GM23338 (cell line): ENCODE measurements at regions not wholly inside any gene's neighbourhood (a gene's known extent, or its start where the extent isn't known, plus 50 kb on each side); places are given as distances from the start of the nearest gene placed in this dataset.

ENCODE experiments used
- CREB1 ChIP-seq: fragments of 250-450 bp; sonication (Bioruptor Pico); IDR thresholded peaks from 2 replicates; pipeline ENCODE4 v1.5.0; 2020; ENCODE audit warnings: low read depth, mild to moderate bottlenecking, moderate library complexity
- CTCF ChIP-seq, 2 experiments: fragments of 200-600 bp in 1 of 2; sonication (generic) in 1 of 2; conservative IDR thresholded peaks; 2 replicates each; pipeline versions ENCODE4 v1.5.1 to v1.6.1; 2016 to 2017; ENCODE audit warnings: antibody characterized with exemption in 2 of 2, low read depth in 2 of 2, mild to moderate bottlenecking in 2 of 2, moderate library complexity in 1 of 2
- ETS1 ChIP-seq: IDR thresholded peaks from 2 replicates; pipeline ENCODE4 v1.6.1; 2016; ENCODE audit warnings: antibody characterized with exemption
- EZH2 ChIP-seq: fragments of 200-600 bp; sonication (generic); IDR thresholded peaks from one replicate; pipeline ENCODE4 v1.8.0; 2017; ENCODE audit warnings: antibody characterized with exemption, mild to moderate bottlenecking, low read depth; ENCODE audit not compliant: unreplicated experiment
- EZH2phosphoT487 ChIP-seq: fragments of 200-600 bp; sonication (generic); IDR thresholded peaks from one replicate; pipeline ENCODE4 v1.8.1; 2018; ENCODE audit warnings: antibody characterized with exemption; ENCODE audit not compliant: unreplicated experiment
- JUNB ChIP-seq: IDR thresholded peaks from one replicate; pipeline ENCODE4 v1.6.1; 2016; ENCODE audit warnings: antibody characterized with exemption; ENCODE audit not compliant: unreplicated experiment
- NANOG ChIP-seq: IDR thresholded peaks from 2 replicates; pipeline ENCODE4 v1.6.1; 2016; ENCODE audit warnings: antibody characterized with exemption, borderline replicate concordance
- POLR2AphosphoS5 ChIP-seq: IDR thresholded peaks from 2 replicates; pipeline ENCODE4 v1.6.1; 2016; ENCODE audit warnings: antibody characterized with exemption, low read depth
- REST ChIP-seq: IDR thresholded peaks from one replicate; pipeline ENCODE4 v1.6.1; 2018; ENCODE audit warnings: antibody characterized with exemption; ENCODE audit not compliant: unreplicated experiment
- STAT1 ChIP-seq: IDR thresholded peaks from one replicate; pipeline ENCODE4 v1.6.1; 2016; ENCODE audit warnings: antibody characterized with exemption; ENCODE audit not compliant: unreplicated experiment
- ZNF114 ChIP-seq: fragments of 250-450 bp; sonication (Bioruptor Pico); IDR thresholded peaks from 2 replicates; pipeline ENCODE4 v1.5.0; 2020; ENCODE audit warnings: mild to moderate bottlenecking, moderate library complexity
- ZNF331 ChIP-seq: fragments of 250-450 bp; sonication (Bioruptor Pico); IDR thresholded peaks from 2 replicates; pipeline ENCODE4 v1.5.0; 2020; ENCODE audit warnings: low read depth, mild to moderate bottlenecking, moderate library complexity
- ZNF462 ChIP-seq: fragments of 250-450 bp; sonication (Bioruptor Pico); IDR thresholded peaks from 2 replicates; pipeline ENCODE4 v1.5.0; 2020; ENCODE audit warnings: mild to moderate bottlenecking, moderate library complexity

- TF ChIP-seq CTCF (conservative IDR thresholded peaks at IDR 0.05; ENCODE audit: low read depth in 2 of 2), result peak; percentile 68 to 82
- no peak for TF ChIP-seq EZH2
- no peak for TF ChIP-seq ZNF331 (CRISPR knock-in tag)
- TF ChIP-seq POLR2AphosphoS5, result no peak
- no peak for TF ChIP-seq REST
- no peak for TF ChIP-seq JUNB
- TF ChIP-seq CREB1, result no peak
- no peak for TF ChIP-seq EZH2phosphoT487
- no peak for TF ChIP-seq ETS1
- TF ChIP-seq NANOG, result no peak
- no peak for TF ChIP-seq STAT1
- TF ChIP-seq ZNF114 (CRISPR knock-in tag), result no peak
- TF ChIP-seq ZNF462 (CRISPR knock-in tag), result no peak
These were observed 154.2 kb upstream of the CDH8 start for GRCh38 chr16:62190426-62190825.
